ENCODE measurements at regions not wholly inside any gene's neighbourhood (a gene's known extent, or its start where the extent isn't known, plus 50 kb on each side); places are given as distances from the start of the nearest gene placed in this dataset.

DNA sequence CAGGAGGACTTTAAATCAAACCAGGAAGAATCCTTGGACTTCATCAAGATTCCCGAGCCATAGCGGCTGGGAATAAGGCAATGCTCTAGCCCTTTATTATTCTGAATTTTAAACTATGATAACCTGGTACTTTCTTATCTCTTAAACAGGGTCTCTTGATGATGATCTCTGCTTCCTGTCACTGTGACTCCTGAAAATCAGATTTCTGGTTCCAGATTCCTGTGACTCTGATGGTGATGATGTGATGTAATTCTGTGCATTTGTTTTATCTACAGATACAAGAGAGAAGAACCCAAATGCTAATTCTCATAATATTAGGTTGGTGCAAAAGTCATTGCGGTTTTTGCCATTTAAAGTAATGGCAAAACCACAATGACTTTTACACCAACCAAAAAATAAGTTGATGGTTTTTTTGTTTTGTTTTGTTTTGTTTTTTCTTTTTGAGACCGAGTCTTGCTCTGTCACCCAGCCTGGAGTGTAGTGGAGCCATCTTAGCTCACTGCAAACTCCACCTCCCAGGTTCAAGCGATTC, 116.3 kb upstream of the CREB1 start:
- TF ChIP-seq, protein P1, sequence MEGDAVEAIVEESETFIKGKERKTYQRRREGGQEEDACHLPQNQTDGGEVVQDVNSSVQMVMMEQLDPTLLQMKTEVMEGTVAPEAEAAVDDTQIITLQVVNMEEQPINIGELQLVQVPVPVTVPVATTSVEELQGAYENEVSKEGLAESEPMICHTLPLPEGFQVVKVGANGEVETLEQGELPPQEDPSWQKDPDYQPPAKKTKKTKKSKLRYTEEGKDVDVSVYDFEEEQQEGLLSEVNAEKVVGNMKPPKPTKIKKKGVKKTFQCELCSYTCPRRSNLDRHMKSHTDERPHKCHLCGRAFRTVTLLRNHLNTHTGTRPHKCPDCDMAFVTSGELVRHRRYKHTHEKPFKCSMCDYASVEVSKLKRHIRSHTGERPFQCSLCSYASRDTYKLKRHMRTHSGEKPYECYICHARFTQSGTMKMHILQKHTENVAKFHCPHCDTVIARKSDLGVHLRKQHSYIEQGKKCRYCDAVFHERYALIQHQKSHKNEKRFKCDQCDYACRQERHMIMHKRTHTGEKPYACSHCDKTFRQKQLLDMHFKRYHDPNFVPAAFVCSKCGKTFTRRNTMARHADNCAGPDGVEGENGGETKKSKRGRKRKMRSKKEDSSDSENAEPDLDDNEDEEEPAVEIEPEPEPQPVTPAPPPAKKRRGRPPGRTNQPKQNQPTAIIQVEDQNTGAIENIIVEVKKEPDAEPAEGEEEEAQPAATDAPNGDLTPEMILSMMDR (IDR thresholded peaks at IDR 0.05) = no peak
- Mint-ChIP-seq H3K4me1 (ENCODE audit: low read depth) (peaks cover 13% of the 10 kb centered on the region), H3K36me3 (ENCODE audit: low read depth) (no peaks in the 10 kb centered on the region)

DNA sequence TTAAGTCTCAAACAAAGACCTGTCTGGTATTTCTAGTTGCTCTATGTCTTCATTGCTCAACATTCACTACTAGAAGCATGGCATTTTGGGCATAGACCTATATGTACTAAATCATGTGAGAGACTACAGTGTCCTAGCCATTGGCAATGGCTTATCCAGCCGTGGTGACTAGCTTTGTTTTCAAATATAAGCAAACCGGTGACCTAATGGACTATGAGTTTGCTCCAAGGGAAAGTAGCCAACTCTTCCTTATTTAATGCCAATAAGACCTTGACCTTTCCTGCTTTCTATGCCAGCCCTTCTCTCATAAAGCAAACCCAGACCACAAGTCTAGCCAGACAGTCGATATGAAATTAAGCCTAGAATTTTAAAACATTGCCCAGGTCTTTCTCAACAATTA, 113.7 kb upstream of the CREB1 start:
- TF ChIP-seq, protein P1 (IDR thresholded peaks at IDR 0.05) = no peak
- Mint-ChIP-seq H3K4me3 (ENCODE audit: unreplicated experiment) (no peak overlapping the region), H3K9me3 (ENCODE audit: low read depth) (no peaks in the 10 kb centered on the region), H3K27ac (ENCODE audit: unreplicated experiment) (no peak overlapping the region), H3K4me1 (ENCODE audit: low read depth) (peaks cover 4% of the 10 kb centered on the region), H3K27me3 (ENCODE audit: low read depth) (no peaks in the 10 kb centered on the region), H3K36me3 (ENCODE audit: low read depth) (no peaks in the 10 kb centered on the region)
- no peak for DNase-seq (ENCODE audit: low spot score)

More for the DNA sequence above, 116.3 kb upstream of the CREB1 start:
- Mint-ChIP-seq H3K27ac (ENCODE audit: unreplicated experiment) (no peak overlapping the region), H3K4me3 (ENCODE audit: unreplicated experiment) (no peak overlapping the region), H3K9me3 (ENCODE audit: low read depth) (no peaks in the 10 kb centered on the region), H3K27me3 (ENCODE audit: low read depth) (no peaks in the 10 kb centered on the region)
- no peak for DNase-seq (ENCODE audit: low spot score)

DNA sequence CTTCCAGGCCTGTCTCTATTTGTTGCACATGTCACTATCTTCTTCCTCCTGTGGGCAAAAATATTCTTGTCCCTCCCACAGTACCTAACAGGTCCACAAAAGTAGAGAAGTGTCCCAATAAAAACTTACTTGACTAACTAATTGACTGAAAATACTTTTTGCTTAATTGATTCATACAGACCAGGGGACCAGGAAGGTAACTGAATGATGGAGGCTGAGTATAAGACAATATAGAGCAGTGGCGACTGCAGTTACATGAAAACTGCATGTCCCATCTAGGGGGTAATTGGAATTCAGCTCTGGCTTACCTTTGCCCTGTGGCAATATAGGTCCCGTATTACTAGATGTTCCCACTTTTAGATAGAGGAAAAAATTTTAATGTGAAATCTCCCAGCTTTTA, 112.9 kb upstream of the CREB1 start:
- Mint-ChIP-seq H3K27me3 (ENCODE audit: low read depth) (no peaks in the 10 kb centered on the region), H3K27ac (ENCODE audit: unreplicated experiment) (no peak overlapping the region), H3K9me3 (ENCODE audit: low read depth) (no peaks in the 10 kb centered on the region), H3K4me1 (ENCODE audit: low read depth) (peaks cover 4% of the 10 kb centered on the region), H3K36me3 (ENCODE audit: low read depth) (no peaks in the 10 kb centered on the region), H3K4me3 (ENCODE audit: unreplicated experiment) (no peak overlapping the region)
- TF ChIP-seq, protein P1 (IDR thresholded peaks at IDR 0.05) = no peak
- DNase-seq (ENCODE audit: low spot score) = no peak

DNA sequence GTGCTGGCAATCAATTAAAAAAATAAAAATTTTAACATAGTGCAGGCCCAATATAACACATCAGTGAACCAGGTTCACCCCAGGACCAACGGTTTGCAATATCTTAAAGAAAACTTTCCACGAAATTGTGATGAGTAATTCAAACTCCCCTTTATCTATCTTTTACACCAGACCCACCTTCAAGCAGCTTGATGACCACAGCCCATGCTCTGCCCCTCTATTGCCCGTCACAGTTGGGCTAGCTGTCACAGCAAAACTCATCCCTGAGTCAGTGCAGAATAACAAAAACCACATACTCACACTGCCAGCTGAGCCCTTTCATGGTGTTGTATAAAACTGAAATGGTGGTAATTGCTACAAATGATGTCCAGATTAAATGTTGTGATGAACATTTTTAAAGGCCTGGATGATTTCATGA, 112.5 kb upstream of the CREB1 start:
- H3K27me3 Mint-ChIP-seq (ENCODE audit: low read depth) = no peaks in the 10 kb centered on the region
- DNase-seq (ENCODE audit: low spot score) = no peak
- H3K9me3 Mint-ChIP-seq (ENCODE audit: low read depth) = no peaks in the 10 kb centered on the region
- no peaks in the 10 kb centered on the region for H3K36me3 Mint-ChIP-seq (ENCODE audit: low read depth)
- H3K4me3 Mint-ChIP-seq (ENCODE audit: unreplicated experiment) = no peak overlapping the region
- TF ChIP-seq, protein P1 (IDR thresholded peaks at IDR 0.05) = no peak
- peaks cover 4% of the 10 kb centered on the region for H3K4me1 Mint-ChIP-seq (ENCODE audit: low read depth)
- H3K27ac Mint-ChIP-seq (ENCODE audit: unreplicated experiment) = no peak overlapping the region

DNA sequence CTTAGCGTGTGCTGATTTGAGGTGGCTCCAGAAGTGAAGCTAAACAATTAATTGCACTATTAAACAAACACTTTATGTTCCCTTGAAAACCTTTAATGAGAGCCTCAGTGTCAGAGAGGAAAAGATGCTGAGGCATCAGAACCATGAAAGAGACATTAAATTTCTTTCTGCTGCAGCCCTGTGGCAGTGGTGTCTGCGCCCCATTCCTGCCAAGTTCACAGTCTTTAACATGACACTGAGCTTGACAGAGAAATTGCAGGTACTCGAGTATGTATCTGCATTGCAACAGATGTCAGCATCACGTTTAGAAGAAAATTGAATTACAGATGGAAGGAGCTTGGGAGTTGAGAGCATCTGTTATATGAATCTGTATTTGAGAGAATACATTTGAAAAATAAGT, 111.3 kb upstream of the CREB1 start:
- H3K27me3 Mint-ChIP-seq (ENCODE audit: low read depth) = no peaks in the 10 kb centered on the region
- no peak overlapping the region for H3K4me3 Mint-ChIP-seq (ENCODE audit: unreplicated experiment)
- H3K4me1 Mint-ChIP-seq (ENCODE audit: low read depth) = no peaks in the 10 kb centered on the region
- H3K36me3 Mint-ChIP-seq (ENCODE audit: low read depth) = no peaks in the 10 kb centered on the region
- TF ChIP-seq, protein P1 (IDR thresholded peaks at IDR 0.05) = no peak
- DNase-seq (ENCODE audit: low spot score) = no peak
- H3K27ac Mint-ChIP-seq (ENCODE audit: unreplicated experiment) = no peak overlapping the region
- H3K9me3 Mint-ChIP-seq (ENCODE audit: low read depth) = no peaks in the 10 kb centered on the region

Data from chondrocyte (in vitro differentiated cells).